Caco-2 (cell line): ENCODE measurements at regions not wholly inside any gene's neighbourhood (a gene's known extent, or its start where the extent isn't known, plus 50 kb on each side); places are given as distances from the start of the nearest gene placed in this dataset.

Experiments
- BruUV-seq: library from RNA; stranded (reverse); fragments of 400-500 nt; replicated peaks from 2 replicates; lab custom pipeline; 2021; lab: Mats Ljungman, UMichigan
- CTCF ChIA-PET: fragments of 300-600 bp; sonication (Branson Sonifier 250); formaldehyde crosslinking; loops from one replicate; lab custom pipeline; 2022; ENCODE audit warnings: antibody characterized with exemption; lab: Charles Lee
- POLR2A ChIA-PET: fragments of 300-600 bp; sonication (Branson Sonifier 250); formaldehyde crosslinking; loops from one replicate; lab custom pipeline; 2022; ENCODE audit warnings: antibody characterized with exemption; lab: Charles Lee
- DNase-seq, 2 experiments: peaks; one replicate each; pipeline versions ENCODE4 v3.0.0 to v3.0.0-alpha.2; 2020 to 2022
- H3K27me3 ChIP-seq: replicated peaks from 2 replicates; pipeline ENCODE4 v1.6.0; 2011; ENCODE audit warnings: low read length; ENCODE audit not compliant: control insufficient read depth, insufficient read depth
- H3K36me3 ChIP-seq: 2 replicates; pipeline ENCODE4 v1.5.1; 2011; ENCODE audit warnings: low read length; ENCODE audit not compliant: control insufficient read depth, insufficient read depth
- H3K4me1 ChIP-seq: fragments of 250-450 bp; sonication (Bioruptor Pico); 2 replicates; pipeline ENCODE4 v1.5.1; 2020; ENCODE audit warnings: mild to moderate bottlenecking
- H3K4me3 ChIP-seq: 2 replicates; pipeline ENCODE4 v1.5.1; 2011; ENCODE audit warnings: low read depth, mild to moderate bottlenecking, control low read depth, low read length
- H3K9me3 ChIP-seq: fragments of 250-450 bp; sonication (Bioruptor Pico); 2 replicates; pipeline ENCODE4 v1.5.1; 2020; ENCODE audit warnings: mild to moderate bottlenecking, moderate library complexity
- H3K27ac Mint-ChIP-seq: one replicate; pipeline ENCODE4 v1.8.0; 2022; ENCODE audit warnings: mixed read lengths; ENCODE audit not compliant: unreplicated experiment
- H3K27me3 Mint-ChIP-seq: one replicate; pipeline ENCODE4 v1.8.0; 2022; ENCODE audit warnings: mixed read lengths; ENCODE audit not compliant: insufficient read depth, unreplicated experiment
- H3K36me3 Mint-ChIP-seq: one replicate; pipeline ENCODE4 v1.8.0; 2022; ENCODE audit warnings: mild to moderate bottlenecking, mixed read lengths; ENCODE audit not compliant: insufficient read depth, unreplicated experiment
- H3K4me1 Mint-ChIP-seq: one replicate; pipeline ENCODE4 v1.8.0; 2022; ENCODE audit warnings: low read depth, mixed read lengths; ENCODE audit not compliant: unreplicated experiment
- H3K4me3 Mint-ChIP-seq: one replicate; pipeline ENCODE4 v1.8.0; 2022; ENCODE audit warnings: mild to moderate bottlenecking, moderate library complexity, mixed read lengths; ENCODE audit not compliant: unreplicated experiment
- H3K9me3 Mint-ChIP-seq: one replicate; pipeline ENCODE4 v1.8.0; 2022; ENCODE audit warnings: mixed read lengths; ENCODE audit not compliant: unreplicated experiment
- intact Hi-C: fragments of 100-400 bp; cut with micrococcal nuclease; formaldehyde crosslinking; loops from one replicate; pipeline ENCODE4 v1.10.0; 2022; ENCODE audit not compliant: unreplicated experiment
- TF ChIP-seq, protein P1 (sequence below), 2 experiments: fragments of 200-600 bp in 1 of 2; IDR thresholded peaks; 1 replicate in 1 of 2; 2 replicates in 1 of 2; pipeline versions ENCODE4 v1.5.1 to v1.8.0; 2011 to 2022; ENCODE audit warnings: antibody characterized with exemption in 1 of 2, control low read depth in 1 of 2, inconsistent platforms in 1 of 2, low read depth in 1 of 2, low read length in 1 of 2, mild to moderate bottlenecking in 1 of 2, moderate library complexity in 1 of 2; ENCODE audit not compliant: insufficient read depth in 1 of 2, severe bottlenecking in 1 of 2, unreplicated experiment in 1 of 2

- no peaks in the 10 kb centered on the region for H3K9me3 Mint-ChIP-seq
- H3K27me3 ChIP-seq, result no peaks in the 10 kb centered on the region
- no peak overlapping the region for H3K4me3 ChIP-seq
- H3K4me3 Mint-ChIP-seq, result no peak overlapping the region
- TF ChIP-seq, protein P1, sequence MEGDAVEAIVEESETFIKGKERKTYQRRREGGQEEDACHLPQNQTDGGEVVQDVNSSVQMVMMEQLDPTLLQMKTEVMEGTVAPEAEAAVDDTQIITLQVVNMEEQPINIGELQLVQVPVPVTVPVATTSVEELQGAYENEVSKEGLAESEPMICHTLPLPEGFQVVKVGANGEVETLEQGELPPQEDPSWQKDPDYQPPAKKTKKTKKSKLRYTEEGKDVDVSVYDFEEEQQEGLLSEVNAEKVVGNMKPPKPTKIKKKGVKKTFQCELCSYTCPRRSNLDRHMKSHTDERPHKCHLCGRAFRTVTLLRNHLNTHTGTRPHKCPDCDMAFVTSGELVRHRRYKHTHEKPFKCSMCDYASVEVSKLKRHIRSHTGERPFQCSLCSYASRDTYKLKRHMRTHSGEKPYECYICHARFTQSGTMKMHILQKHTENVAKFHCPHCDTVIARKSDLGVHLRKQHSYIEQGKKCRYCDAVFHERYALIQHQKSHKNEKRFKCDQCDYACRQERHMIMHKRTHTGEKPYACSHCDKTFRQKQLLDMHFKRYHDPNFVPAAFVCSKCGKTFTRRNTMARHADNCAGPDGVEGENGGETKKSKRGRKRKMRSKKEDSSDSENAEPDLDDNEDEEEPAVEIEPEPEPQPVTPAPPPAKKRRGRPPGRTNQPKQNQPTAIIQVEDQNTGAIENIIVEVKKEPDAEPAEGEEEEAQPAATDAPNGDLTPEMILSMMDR (IDR thresholded peaks at IDR 0.05; ENCODE audit: insufficient read depth in 1 of 2, low read depth in 1 of 2, low read length in 1 of 2, severe bottlenecking in 1 of 2, unreplicated experiment in 1 of 2), result no peak
- no peak overlapping the region for H3K27ac Mint-ChIP-seq
- H3K36me3 Mint-ChIP-seq, result no peaks in the 10 kb centered on the region
- no peaks in the 10 kb centered on the region for H3K36me3 ChIP-seq
- intact Hi-C loops, result no loop called here
- POLR2A ChIA-PET, result no interaction called here
- H3K4me1 Mint-ChIP-seq, result peaks cover 7% of the 10 kb centered on the region
- no peaks in the 10 kb centered on the region for H3K9me3 ChIP-seq
- no peaks in the 10 kb centered on the region for H3K4me1 ChIP-seq
- DNase-seq, result no peak
- H3K27me3 Mint-ChIP-seq, result no peaks in the 10 kb centered on the region
- BruUV-seq, result no TSS peak
- CTCF ChIA-PET, result no interaction called here
These were observed 991.2 kb upstream of the TENM4 start for GRCh38 chr11:80432057-80432456.

DNA sequence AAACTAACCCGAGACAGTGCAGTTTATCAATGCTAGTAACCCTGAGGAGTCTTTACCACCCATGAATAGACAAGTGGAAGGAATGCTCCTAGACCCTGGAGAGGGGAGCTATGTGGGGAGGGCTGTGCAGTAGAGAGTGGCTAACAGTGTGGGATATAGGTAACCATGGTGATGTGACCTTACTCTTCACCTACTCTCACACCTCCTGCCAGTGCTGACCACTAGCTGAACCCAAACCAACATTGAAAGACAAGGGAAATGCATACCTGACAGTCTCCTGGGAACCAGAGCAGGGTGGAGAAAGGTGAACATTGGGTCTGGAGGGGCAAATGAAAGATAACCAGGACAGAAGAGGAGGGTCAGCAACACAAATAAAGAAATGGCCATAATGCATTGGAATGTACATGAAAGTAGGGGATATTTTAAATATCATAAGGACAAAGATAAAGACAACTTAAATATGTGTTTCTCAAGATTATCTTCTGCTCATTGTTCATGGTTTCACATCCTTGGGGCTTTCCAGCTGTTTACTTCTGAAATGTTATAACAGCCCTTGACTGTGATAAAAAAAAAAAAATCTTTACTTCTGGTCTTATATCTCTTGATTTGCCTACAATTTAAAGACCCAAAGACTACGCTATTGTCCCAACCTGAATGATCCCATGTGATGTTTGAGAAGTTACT lies 983.3 kb upstream of the TENM4 start:
- Histone ChIP-seq H3K36me3 (no peaks in the 10 kb centered on the region), H3K4me3 (no peak overlapping the region), H3K9me3 (no peaks in the 10 kb centered on the region), H3K4me1 (no peaks in the 10 kb centered on the region), H3K27me3 (no peaks in the 10 kb centered on the region)
- Mint-ChIP-seq H3K4me3 (no peak overlapping the region), H3K4me1 (no peaks in the 10 kb centered on the region), H3K9me3 (no peaks in the 10 kb centered on the region), H3K36me3 (no peaks in the 10 kb centered on the region), H3K27me3 (peaks cover 3% of the 10 kb centered on the region), H3K27ac (no peak overlapping the region)
- no peak for DNase-seq
- intact Hi-C loops, result no loop called here
- ChIA-PET CTCF (no interaction called here), POLR2A (no interaction called here)
- no TSS peak for BruUV-seq
- TF ChIP-seq, protein P1 (IDR thresholded peaks at IDR 0.05; ENCODE audit: insufficient read depth in 1 of 2, low read depth in 1 of 2, low read length in 1 of 2, severe bottlenecking in 1 of 2, unreplicated experiment in 1 of 2), result no peak

- Histone ChIP-seq H3K27me3 (no peaks in the 10 kb centered on the region), H3K4me1 (no peaks in the 10 kb centered on the region), H3K9me3 (no peaks in the 10 kb centered on the region), H3K36me3 (no peaks in the 10 kb centered on the region), H3K4me3 (no peak overlapping the region)
- TF ChIP-seq, protein P1 (IDR thresholded peaks at IDR 0.05; ENCODE audit: insufficient read depth in 1 of 2, low read depth in 1 of 2, low read length in 1 of 2, severe bottlenecking in 1 of 2, unreplicated experiment in 1 of 2), result no peak
- Mint-ChIP-seq H3K4me3 (no peak overlapping the region), H3K27ac (no peak overlapping the region), H3K27me3 (peaks cover 3% of the 10 kb centered on the region), H3K36me3 (no peaks in the 10 kb centered on the region), H3K4me1 (no peaks in the 10 kb centered on the region), H3K9me3 (no peaks in the 10 kb centered on the region)
- ChIA-PET POLR2A (no interaction called here), CTCF (no interaction called here)
- intact Hi-C loops, result no loop called here
- no TSS peak for BruUV-seq
- no peak for DNase-seq
These were observed 979.5 kb upstream of the TENM4 start for GRCh38 chr11:80420374-80420773.
